Stomach (tissue), 4 donors: ENCODE measurements at regions not wholly inside any gene's neighbourhood (a gene's known extent, or its start where the extent isn't known, plus 50 kb on each side); places are given as distances from the start of the nearest gene placed in this dataset.

Source experiments
- POLR2A ChIP-seq, 4 donors: fragments of 450-650 bp; IDR thresholded peaks; one replicate each; pipeline ENCODE4 v1.6.1; 2016; ENCODE audit warnings: antibody characterized with exemption in 4 of 4, control low read depth in 2 of 4, mild to moderate bottlenecking in 1 of 4, moderate library complexity in 1 of 4
- TF ChIP-seq, protein P1 (sequence below), 7 experiments: fragments of 450-650 bp in 4 of 7; fragments of 200-600 bp in 3 of 7; sonication (generic) in 3 of 7; IDR thresholded peaks; one replicate each; pipeline ENCODE4 v1.5.1; 2016 to 2019; ENCODE audit warnings: antibody characterized with exemption in 7 of 7, control low read depth in 2 of 7, mild to moderate bottlenecking in 1 of 7

GRCh38 chr1:101166583-101167120 is 70.2 kb upstream of the S1PR1 start:
- TF ChIP-seq, protein P1, sequence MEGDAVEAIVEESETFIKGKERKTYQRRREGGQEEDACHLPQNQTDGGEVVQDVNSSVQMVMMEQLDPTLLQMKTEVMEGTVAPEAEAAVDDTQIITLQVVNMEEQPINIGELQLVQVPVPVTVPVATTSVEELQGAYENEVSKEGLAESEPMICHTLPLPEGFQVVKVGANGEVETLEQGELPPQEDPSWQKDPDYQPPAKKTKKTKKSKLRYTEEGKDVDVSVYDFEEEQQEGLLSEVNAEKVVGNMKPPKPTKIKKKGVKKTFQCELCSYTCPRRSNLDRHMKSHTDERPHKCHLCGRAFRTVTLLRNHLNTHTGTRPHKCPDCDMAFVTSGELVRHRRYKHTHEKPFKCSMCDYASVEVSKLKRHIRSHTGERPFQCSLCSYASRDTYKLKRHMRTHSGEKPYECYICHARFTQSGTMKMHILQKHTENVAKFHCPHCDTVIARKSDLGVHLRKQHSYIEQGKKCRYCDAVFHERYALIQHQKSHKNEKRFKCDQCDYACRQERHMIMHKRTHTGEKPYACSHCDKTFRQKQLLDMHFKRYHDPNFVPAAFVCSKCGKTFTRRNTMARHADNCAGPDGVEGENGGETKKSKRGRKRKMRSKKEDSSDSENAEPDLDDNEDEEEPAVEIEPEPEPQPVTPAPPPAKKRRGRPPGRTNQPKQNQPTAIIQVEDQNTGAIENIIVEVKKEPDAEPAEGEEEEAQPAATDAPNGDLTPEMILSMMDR (IDR thresholded peaks at IDR 0.05): no peak
- no peak for TF ChIP-seq POLR2A (IDR thresholded peaks at IDR 0.05)
